IMR-90 (cell line): ENCODE measurements at regions not wholly inside any gene's neighbourhood (a gene's known extent, or its start where the extent isn't known, plus 50 kb on each side); places are given as distances from the start of the nearest gene placed in this dataset.

Experiments used
- ATAC-seq: fragments of 200-7000 bp; cut with Tn5 transposase; 2 replicates; pipeline ENCODE4 v1.9.1; 2020; ENCODE audit warnings: low read depth, mild to moderate bottlenecking, moderate library complexity
- BruUV-seq: library from RNA; stranded (reverse); fragments of 400-500 nt; replicated peaks from 2 replicates; lab custom pipeline; 2021; lab: Mats Ljungman, UMichigan
- CTCF ChIA-PET: fragments of 300-600 bp; formaldehyde crosslinking; extraction: SDS; loops from one replicate; lab custom pipeline; 2021; ENCODE audit warnings: antibody characterized with exemption; lab: Yijun Ruan, JAX
- POLR2A ChIA-PET: fragments of 300-600 bp; sonication (Branson Sonifier 250); formaldehyde crosslinking; loops from one replicate; lab custom pipeline; 2022; ENCODE audit warnings: antibody characterized with exemption; ENCODE audit not compliant: unreplicated experiment; lab: Charles Lee
- DNase-seq: peaks from one replicate; pipeline ENCODE4 v3.0.0; 2013
- H2AFZ ChIP-seq: replicated peaks from 2 replicates; pipeline ENCODE3; 2013; ENCODE audit warnings: low read length, mild to moderate bottlenecking; ENCODE audit not compliant: poor library complexity
- H2AK5ac ChIP-seq: 2 replicates; pipeline ENCODE4 v1.6.1; 2013; ENCODE audit warnings: low read depth, low read length, inconsistent platforms
- H2AK9ac ChIP-seq: replicated peaks from 2 replicates; pipeline ENCODE3; 2013; ENCODE audit warnings: mild to moderate bottlenecking, low read depth, low read length, moderate library complexity; ENCODE audit not compliant: poor library complexity
- H2BK120ac ChIP-seq: 2 replicates; pipeline ENCODE4 v1.6.1; 2013; ENCODE audit warnings: low read depth, low read length, inconsistent platforms
- H2BK15ac ChIP-seq: 3 replicates; pipeline ENCODE4 v1.6.1; 2013; ENCODE audit warnings: low read depth, low read length, inconsistent platforms
- H2BK20ac ChIP-seq: 2 replicates; pipeline ENCODE4 v1.6.1; 2013; ENCODE audit warnings: low read depth, mild to moderate bottlenecking, inconsistent platforms, low read length, moderate library complexity
- H2BK5ac ChIP-seq: 2 replicates; pipeline ENCODE4 v1.6.1; 2013; ENCODE audit warnings: mild to moderate bottlenecking, low read depth, low read length, inconsistent platforms; ENCODE audit not compliant: poor library complexity, severe bottlenecking
- H3K14ac ChIP-seq: replicated peaks from 2 replicates; pipeline ENCODE4 v1.6.1; 2013; ENCODE audit warnings: low read depth, low read length, inconsistent platforms
- H3K18ac ChIP-seq: 2 replicates; pipeline ENCODE4 v1.6.1; 2013; ENCODE audit warnings: low read depth, low read length, control low read depth
- H3K23ac ChIP-seq: 2 replicates; pipeline ENCODE4 v1.6.1; 2013; ENCODE audit warnings: low read depth, low read length, inconsistent platforms
- H3K27ac ChIP-seq: 2 replicates; pipeline ENCODE4 v1.5.1; 2013; ENCODE audit warnings: mild to moderate bottlenecking, control low read depth, low read length; ENCODE audit not compliant: insufficient read depth
- H3K27me3 ChIP-seq: 2 replicates; pipeline ENCODE4 v1.6.1; 2013; ENCODE audit warnings: low read length; ENCODE audit not compliant: control insufficient read depth, insufficient read depth
- H3K36me3 ChIP-seq: 2 replicates; pipeline ENCODE4 v1.6.1; 2013; ENCODE audit warnings: low read length, mixed read lengths; ENCODE audit not compliant: control insufficient read depth, insufficient read depth
- H3K4ac ChIP-seq: 2 replicates; pipeline ENCODE4 v1.6.1; 2013; ENCODE audit warnings: low read depth, low read length, inconsistent platforms
- H3K4me1 ChIP-seq: 2 replicates; pipeline ENCODE4 v1.6.1; 2013; ENCODE audit warnings: low read length, mixed read lengths; ENCODE audit not compliant: control insufficient read depth, insufficient read depth
- H3K4me2 ChIP-seq: 2 replicates; pipeline ENCODE4 v1.6.1; 2013; ENCODE audit warnings: low read depth, mild to moderate bottlenecking, control low read depth, low read length, moderate library complexity
- H3K4me3 ChIP-seq: 2 replicates; pipeline ENCODE4 v1.5.1; 2013; ENCODE audit warnings: low read depth, mild to moderate bottlenecking, control low read depth, low read length, moderate library complexity; ENCODE audit not compliant: insufficient read depth
- H3K56ac ChIP-seq: 2 replicates; pipeline ENCODE4 v1.6.1; 2013; ENCODE audit warnings: low read length, inconsistent platforms; ENCODE audit not compliant: insufficient read depth; ENCODE audit errors: extremely low read depth
- H3K79me1 ChIP-seq, 2 experiments: 2 replicates each; pipeline ENCODE4 v1.6.1; 2013; ENCODE audit warnings: low read length in 2 of 2, inconsistent platforms in 1 of 2, low read depth in 1 of 2
- H3K9ac ChIP-seq: 2 replicates; pipeline ENCODE4 v1.6.1; 2013; ENCODE audit warnings: low read depth, low read length, control low read depth
- H3K9me1 ChIP-seq: 2 replicates; pipeline ENCODE4 v1.6.1; 2013; ENCODE audit warnings: low read length, inconsistent platforms; ENCODE audit not compliant: insufficient read depth
- H3K9me3 ChIP-seq: 2 replicates; pipeline ENCODE4 v1.6.1; 2013; ENCODE audit warnings: low read length; ENCODE audit not compliant: control insufficient read depth, insufficient read depth
- H4K20me1 ChIP-seq: 2 replicates; pipeline ENCODE4 v1.6.1; 2013; ENCODE audit warnings: low read length, inconsistent platforms; ENCODE audit not compliant: insufficient read depth
- H4K5ac ChIP-seq: 2 replicates; pipeline ENCODE4 v1.6.1; 2013; ENCODE audit warnings: mild to moderate bottlenecking, low read depth, low read length, control low read depth
- H4K8ac ChIP-seq, 2 experiments: 2 replicates each; pipeline ENCODE4 v1.6.1; 2013; ENCODE audit warnings: low read depth in 2 of 2, low read length in 2 of 2, control low read depth in 1 of 2, inconsistent platforms in 1 of 2
- H4K91ac ChIP-seq: 2 replicates; pipeline ENCODE4 v1.6.1; 2013; ENCODE audit warnings: low read depth, low read length, inconsistent platforms; ENCODE audit not compliant: insufficient read depth
- CEBPB ChIP-seq: IDR thresholded peaks from 2 replicates; pipeline ENCODE4 v1.6.1; 2012; ENCODE audit warnings: low read depth, low read length, improper control_type of control experiment
- CHD1 ChIP-seq: IDR thresholded peaks from 2 replicates; pipeline ENCODE4 v1.6.1; 2012; ENCODE audit warnings: low read depth, low read length, improper control_type of control experiment
- NFE2L2 ChIP-seq: fragments of 150-350 bp; IDR thresholded peaks from 2 replicates; pipeline ENCODE4 v1.6.1; 2016; ENCODE audit warnings: low read depth, mild to moderate bottlenecking, low read length
- RAD21 ChIP-seq: IDR thresholded peaks from 2 replicates; pipeline ENCODE4 v1.6.1; 2012; ENCODE audit warnings: low read length, improper control_type of control experiment
- RCOR1 ChIP-seq: IDR thresholded peaks from 2 replicates; pipeline ENCODE4 v1.6.1; 2012; ENCODE audit warnings: mild to moderate bottlenecking, low read length, improper control_type of control experiment; ENCODE audit not compliant: insufficient replicate concordance
- RFX5 ChIP-seq: IDR thresholded peaks from 2 replicates; pipeline ENCODE4 v1.8.0; 2012; ENCODE audit warnings: low read depth, mild to moderate bottlenecking, low read length, moderate library complexity
- SMC3 ChIP-seq: fragments of 150-350 bp; IDR thresholded peaks from 2 replicates; pipeline ENCODE4 v1.6.1; 2016; ENCODE audit warnings: low read depth, mild to moderate bottlenecking, antibody characterized with exemption, low read length, moderate library complexity
- WGBS, 2 experiments: methylation state at CpG; one replicate each; pipeline versions ENCODE4 v1.1.5 to v1.1.7; 2013; ENCODE audit warnings: missing lambda C conversion rate in 2 of 2; ENCODE audit not compliant: insufficient read length in 1 of 2; ENCODE audit errors: extremely low coverage in 2 of 2; 5-methylcytosine and 5-hydroxymethylcytosine counted together
- dilution Hi-C: fragments of 300-500 bp; cut with HindIII; formaldehyde crosslinking; loops from one replicate; pipeline ENCODE4 v1.14.3; 2018; ENCODE audit warnings: low sequenced_read_pairs; ENCODE audit not compliant: unreplicated experiment
- in situ Hi-C: fragments of 300-500 bp; cut with MboI; formaldehyde crosslinking; loops from 3 replicates; pipeline ENCODE4 v1.14.3; 2019; ENCODE audit warnings: low sequenced_read_pairs, inconsistent platforms, mixed read lengths
- intact Hi-C: fragments of 100-400 bp; cut with micrococcal nuclease; formaldehyde crosslinking; loops from 2 replicates; pipeline ENCODE4 v1.10.0; 2022
- TF ChIP-seq, protein P1 (sequence below): fragments of 150-350 bp; IDR thresholded peaks from 2 replicates; pipeline ENCODE4 v1.6.1; 2017; ENCODE audit warnings: mild to moderate bottlenecking, antibody characterized with exemption, low read length, low read depth

DNA sequence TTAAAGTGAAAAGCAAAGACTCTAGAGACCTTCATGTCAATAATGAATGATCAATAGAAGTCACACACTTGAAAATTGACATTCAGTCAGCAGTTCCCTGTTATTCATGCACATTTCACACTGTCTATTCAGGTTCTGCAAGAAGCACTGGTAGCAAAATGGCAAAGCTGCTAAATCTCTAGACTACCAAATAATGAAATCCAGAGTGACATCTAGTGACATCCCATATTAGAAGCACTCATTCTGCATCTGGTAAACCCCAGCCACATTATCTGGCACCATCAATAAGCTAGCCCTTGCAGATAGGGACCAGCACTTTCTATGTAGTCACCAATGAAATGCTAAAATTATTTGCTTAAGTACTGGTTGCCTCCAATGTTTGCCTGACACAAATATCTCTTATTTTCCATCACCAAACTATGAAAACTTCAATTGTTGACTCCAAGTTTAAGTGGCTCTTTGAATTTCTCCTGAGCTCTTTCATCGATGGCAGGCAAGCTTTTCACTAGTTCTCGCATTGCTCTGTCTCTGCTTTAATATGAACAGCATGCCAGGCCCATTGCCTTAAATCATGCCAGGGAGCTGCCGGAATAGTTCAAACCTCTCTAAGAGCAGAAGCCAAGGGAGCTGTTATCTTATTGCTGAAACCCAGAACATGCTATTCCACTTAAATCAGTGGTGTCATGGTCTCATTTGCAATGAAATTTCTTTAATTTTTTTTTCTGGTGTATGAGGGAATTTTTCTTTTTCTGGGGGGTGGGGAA is 409.9 kb downstream of the MZT1 start:
- Histone ChIP-seq H3K9me1 (no peaks in the 10 kb centered on the region), H2AK9ac (no peak overlapping the region), H2AFZ (no peak overlapping the region), H3K18ac (no peak overlapping the region), H3K4me3 (no peak overlapping the region), H4K5ac (no peak overlapping the region), H3K27ac (no peak overlapping the region), H2BK15ac (no peak overlapping the region), H3K27me3 (no peaks in the 10 kb centered on the region), H3K9me3 (no peaks in the 10 kb centered on the region), H3K4ac (no peak overlapping the region), H2AK5ac (no peak overlapping the region), H3K4me1 (no peaks in the 10 kb centered on the region), H4K8ac (no peak overlapping the region), H4K91ac (no peak overlapping the region), H3K9ac (no peak overlapping the region), H3K14ac (no peak overlapping the region), H2BK5ac (no peak overlapping the region), H2BK20ac (no peak overlapping the region), H3K23ac (no peak overlapping the region), H3K4me2 (no peak overlapping the region), H2BK120ac (no peak overlapping the region), H3K79me1 (no peaks in the 10 kb centered on the region), H3K56ac (no peak overlapping the region), H3K36me3 (no peaks in the 10 kb centered on the region), H4K20me1 (no peaks in the 10 kb centered on the region)
- CTCF ChIA-PET, result no interaction called here
- no peak for DNase-seq
- dilution Hi-C loops (no loop called here), in situ Hi-C loops (no loop called here), intact Hi-C loops (no loop called here)
- 100% methylated on average over 1 of the region's 3 CpGs; no CpG with 5 or more reads in 1 of the 2 experiments for WGBS, 2 experiments
- no TSS peak for BruUV-seq
- no peak for ATAC-seq
- TF ChIP-seq RCOR1, result no peak
- no peak for TF ChIP-seq CHD1
- TF ChIP-seq NFE2L2, result no peak
- TF ChIP-seq, protein P1, sequence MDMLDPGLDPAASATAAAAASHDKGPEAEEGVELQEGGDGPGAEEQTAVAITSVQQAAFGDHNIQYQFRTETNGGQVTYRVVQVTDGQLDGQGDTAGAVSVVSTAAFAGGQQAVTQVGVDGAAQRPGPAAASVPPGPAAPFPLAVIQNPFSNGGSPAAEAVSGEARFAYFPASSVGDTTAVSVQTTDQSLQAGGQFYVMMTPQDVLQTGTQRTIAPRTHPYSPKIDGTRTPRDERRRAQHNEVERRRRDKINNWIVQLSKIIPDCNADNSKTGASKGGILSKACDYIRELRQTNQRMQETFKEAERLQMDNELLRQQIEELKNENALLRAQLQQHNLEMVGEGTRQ, result no peak
- no peak for TF ChIP-seq RAD21
- TF ChIP-seq CEBPB, result no peak
- TF ChIP-seq SMC3, result no peak
- TF ChIP-seq RFX5, result no peak
- POLR2A ChIA-PET, result no interaction called here
